ENCODE measurements at regions not wholly inside any gene's neighbourhood (a gene's known extent, or its start where the extent isn't known, plus 50 kb on each side); places are given as distances from the start of the nearest gene placed in this dataset.

GRCh38 chr12:67151886-67152285 lies 117.3 kb upstream of the CAND1 start:
- DNase-seq (ENCODE audit: low spot score) (no peak), ATAC-seq (ENCODE audit: low read depth) (no peak)
- Histone ChIP-seq H3K27ac (ENCODE audit: poor library complexity, severe bottlenecking) (no peak overlapping the region), H3K36me3 (ENCODE audit: low read depth) (no peaks in the 10 kb centered on the region), H3K27me3 (ENCODE audit: insufficient read depth, poor library complexity, severe bottlenecking) (no peaks in the 10 kb centered on the region), H3K4me1 (ENCODE audit: insufficient read depth, poor library complexity, severe bottlenecking) (no peaks in the 10 kb centered on the region), H3K9me3 (ENCODE audit: severe bottlenecking) (no peaks in the 10 kb centered on the region), H3K4me3 (ENCODE audit: severe bottlenecking) (no peak overlapping the region)
- TF ChIP-seq CTCF (IDR thresholded peaks at IDR 0.05; ENCODE audit: poor library complexity, severe bottlenecking): no peak

DNA sequence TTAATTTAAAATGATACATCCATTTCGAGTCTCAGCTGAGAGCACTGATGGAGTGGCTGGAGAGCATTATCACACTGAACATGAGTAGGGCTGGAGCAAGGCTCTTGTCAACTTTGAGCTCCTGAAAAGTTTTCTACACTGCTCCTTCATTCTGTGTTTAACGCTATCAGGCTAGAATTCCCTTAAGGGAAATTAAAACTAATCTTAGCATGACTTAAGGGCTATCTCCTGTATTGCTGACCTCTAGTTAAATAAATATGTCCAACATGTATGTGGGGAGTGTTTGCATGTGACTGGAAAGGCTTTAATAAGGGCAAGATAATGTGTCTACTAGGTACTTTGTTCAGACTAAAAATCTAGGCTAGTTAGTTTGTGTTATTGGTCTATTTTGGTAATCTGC lies 116.7 kb upstream of the CAND1 start:
- no peak for TF ChIP-seq CTCF (IDR thresholded peaks at IDR 0.05; ENCODE audit: poor library complexity, severe bottlenecking)
- H3K27ac ChIP-seq (ENCODE audit: poor library complexity, severe bottlenecking): no peak overlapping the region
- ATAC-seq (ENCODE audit: low read depth): no peak
- H3K27me3 ChIP-seq (ENCODE audit: insufficient read depth, poor library complexity, severe bottlenecking): no peaks in the 10 kb centered on the region
- H3K36me3 ChIP-seq (ENCODE audit: low read depth): no peaks in the 10 kb centered on the region
- H3K4me3 ChIP-seq (ENCODE audit: severe bottlenecking): no peak overlapping the region
- no peaks in the 10 kb centered on the region for H3K9me3 ChIP-seq (ENCODE audit: severe bottlenecking)
- no peaks in the 10 kb centered on the region for H3K4me1 ChIP-seq (ENCODE audit: insufficient read depth, poor library complexity, severe bottlenecking)
- no peak for DNase-seq (ENCODE audit: low spot score)

DNA sequence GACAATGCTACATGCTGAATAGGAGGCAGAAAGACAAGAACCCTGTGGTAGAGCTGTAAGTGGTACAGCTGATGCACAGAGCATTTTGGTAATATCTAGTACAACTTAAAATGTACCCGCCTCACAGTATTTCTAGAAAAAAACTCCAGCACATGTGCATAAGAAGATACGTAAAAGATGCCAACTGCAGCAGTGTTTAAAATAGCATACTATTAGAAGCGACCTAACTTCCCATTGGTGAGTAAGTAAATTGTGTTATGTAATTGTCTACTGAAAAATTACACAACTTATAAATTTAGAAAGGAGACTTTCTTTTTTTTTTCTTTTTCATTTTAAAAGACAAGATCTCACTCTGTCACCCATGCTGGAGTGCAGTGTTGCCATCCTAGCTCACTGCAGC lies 114.3 kb upstream of the CAND1 start:
- Histone ChIP-seq H3K4me3 (ENCODE audit: severe bottlenecking) (no peak overlapping the region), H3K4me1 (ENCODE audit: insufficient read depth, poor library complexity, severe bottlenecking) (no peaks in the 10 kb centered on the region), H3K36me3 (ENCODE audit: low read depth) (no peaks in the 10 kb centered on the region), H3K27ac (ENCODE audit: poor library complexity, severe bottlenecking) (no peak overlapping the region), H3K27me3 (ENCODE audit: insufficient read depth, poor library complexity, severe bottlenecking) (peaks cover 4% of the 10 kb centered on the region), H3K9me3 (ENCODE audit: severe bottlenecking) (no peaks in the 10 kb centered on the region)
- TF ChIP-seq CTCF (IDR thresholded peaks at IDR 0.05; ENCODE audit: poor library complexity, severe bottlenecking): no peak
- no peak for ATAC-seq (ENCODE audit: low read depth)
- no peak for DNase-seq (ENCODE audit: low spot score)

DNA sequence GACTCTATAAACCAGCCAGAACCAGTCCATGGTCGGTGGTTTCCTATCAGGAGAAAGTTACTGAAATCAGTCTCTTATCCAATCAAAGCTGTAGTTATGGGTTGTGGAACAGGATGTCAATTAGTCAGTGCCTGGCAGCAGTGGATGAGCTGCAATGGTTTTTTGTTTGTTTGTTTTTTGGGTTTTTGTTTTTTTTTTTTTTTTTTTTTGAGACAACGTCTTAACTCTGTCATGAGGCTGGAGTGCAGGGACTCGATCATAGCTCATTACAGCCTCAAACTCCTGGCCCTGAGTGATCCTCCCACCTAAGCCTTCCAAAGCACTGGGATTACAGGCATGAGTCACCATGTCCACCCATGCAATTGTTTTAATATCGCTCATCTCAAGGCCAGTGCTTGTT lies 113.3 kb upstream of the CAND1 start:
- DNase-seq (ENCODE audit: low spot score) (no peak), ATAC-seq (ENCODE audit: low read depth) (peak; percentile 75; the same call in 2 of the 3 replicates)
- Histone ChIP-seq H3K4me3 (ENCODE audit: severe bottlenecking) (no peak overlapping the region), H3K36me3 (ENCODE audit: low read depth) (no peaks in the 10 kb centered on the region), H3K4me1 (ENCODE audit: insufficient read depth, poor library complexity, severe bottlenecking) (no peaks in the 10 kb centered on the region), H3K9me3 (ENCODE audit: severe bottlenecking) (no peaks in the 10 kb centered on the region), H3K27me3 (ENCODE audit: insufficient read depth, poor library complexity, severe bottlenecking) (peaks cover 4% of the 10 kb centered on the region), H3K27ac (ENCODE audit: poor library complexity, severe bottlenecking) (no peak overlapping the region)
- TF ChIP-seq CTCF (IDR thresholded peaks at IDR 0.05; ENCODE audit: poor library complexity, severe bottlenecking): no peak

GRCh38 chr12:67161322-67161918 lies 107.7 kb upstream of the CAND1 start:
- Histone ChIP-seq H3K27ac (ENCODE audit: poor library complexity, severe bottlenecking) (no peak overlapping the region), H3K9me3 (ENCODE audit: severe bottlenecking) (no peaks in the 10 kb centered on the region), H3K36me3 (ENCODE audit: low read depth) (no peaks in the 10 kb centered on the region), H3K4me3 (ENCODE audit: severe bottlenecking) (no peak overlapping the region), H3K4me1 (ENCODE audit: insufficient read depth, poor library complexity, severe bottlenecking) (no peaks in the 10 kb centered on the region), H3K27me3 (ENCODE audit: insufficient read depth, poor library complexity, severe bottlenecking) (peaks cover 4% of the 10 kb centered on the region)
- TF ChIP-seq CTCF (IDR thresholded peaks at IDR 0.05; ENCODE audit: poor library complexity, severe bottlenecking): peak; percentile 46
- DNase-seq (ENCODE audit: low spot score) (no peak), ATAC-seq (ENCODE audit: low read depth) (no peak)
